IPS-15b (cell line): ENCODE measurements at regions not wholly inside any gene's neighbourhood (a gene's known extent, or its start where the extent isn't known, plus 50 kb on each side); places are given as distances from the start of the nearest gene placed in this dataset.
"Not testable (repeated sequence)": the region's sequence is repeated elsewhere in the genome, so short reads cannot be mapped to it uniquely, and the experiment has no call there.

Source experiments
- H3K27me3 ChIP-seq: one replicate; pipeline ENCODE4 v1.6.1; 2013; ENCODE audit warnings: low read length; ENCODE audit not compliant: control insufficient read depth, insufficient read depth
- H3K36me3 ChIP-seq: one replicate; pipeline ENCODE4 v1.6.1; 2013; ENCODE audit warnings: low read length; ENCODE audit not compliant: control insufficient read depth, insufficient read depth
- H3K4me1 ChIP-seq: one replicate; pipeline ENCODE4 v1.6.1; 2013; ENCODE audit warnings: mild to moderate bottlenecking, low read length; ENCODE audit not compliant: control insufficient read depth, insufficient read depth
- H3K4me3 ChIP-seq: one replicate; pipeline ENCODE4 v1.5.1; 2013; ENCODE audit warnings: low read depth, low read length
- H3K9ac ChIP-seq: one replicate; pipeline ENCODE4 v1.6.1; 2013; ENCODE audit warnings: low read depth, mild to moderate bottlenecking, low read length
- H3K9me3 ChIP-seq: one replicate; pipeline ENCODE4 v1.6.1; 2013; ENCODE audit warnings: mild to moderate bottlenecking, low read length; ENCODE audit not compliant: control insufficient read depth, insufficient read depth

DNA sequence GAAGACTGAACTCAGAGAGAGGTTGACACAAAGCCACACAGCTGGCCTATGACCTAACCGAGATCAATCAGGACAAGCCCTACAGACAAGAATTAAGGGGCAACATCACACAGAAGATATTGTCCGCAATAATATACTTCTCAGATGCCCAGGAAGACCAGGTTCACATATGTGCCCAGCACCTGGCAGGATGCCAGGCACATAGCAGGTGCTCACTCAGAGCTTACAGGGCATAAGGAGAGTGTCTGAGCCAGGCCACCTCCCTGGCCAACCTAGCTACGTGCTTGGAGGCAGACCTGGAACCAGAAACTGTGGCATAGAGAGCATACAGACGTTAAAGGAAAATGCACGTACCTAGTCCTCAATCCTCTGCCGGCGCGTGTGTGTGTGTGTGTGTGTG, 87.0 kb upstream of the LRFN2 start:
- H3K4me1 ChIP-seq = peaks cover 3% of the 10 kb centered on the region
- no peak overlapping the region for H3K4me3 ChIP-seq
- no peak overlapping the region for H3K9ac ChIP-seq
- H3K36me3 ChIP-seq = no peaks in the 10 kb centered on the region
- H3K9me3 ChIP-seq = no peaks in the 10 kb centered on the region
- H3K27me3 ChIP-seq = no peaks in the 10 kb centered on the region

DNA sequence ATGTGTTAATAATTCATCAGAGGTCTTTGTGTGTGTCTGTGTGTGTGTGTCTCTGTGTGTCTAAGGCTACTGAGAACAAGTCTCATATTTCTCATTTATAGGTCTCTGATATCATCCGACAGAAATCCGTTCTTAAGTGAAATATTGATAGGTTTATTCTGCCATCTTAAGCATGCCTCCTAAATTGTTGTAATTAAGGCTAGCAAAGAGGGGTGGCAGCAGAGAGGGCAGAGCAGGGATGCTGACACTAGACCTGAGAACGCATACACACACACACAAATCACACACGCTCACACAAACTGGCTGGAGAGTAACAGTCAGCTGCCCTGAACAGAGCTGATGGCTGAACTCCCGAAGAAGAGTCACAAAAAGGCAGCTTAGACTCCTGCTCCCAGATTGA, 84.9 kb upstream of the LRFN2 start:
- Histone ChIP-seq H3K4me1 (peaks cover 3% of the 10 kb centered on the region), H3K27me3 (no peaks in the 10 kb centered on the region), H3K9me3 (no peaks in the 10 kb centered on the region), H3K4me3 (no peak overlapping the region), H3K36me3 (no peaks in the 10 kb centered on the region), H3K9ac (no peak overlapping the region)

- Histone ChIP-seq H3K9ac (no peak overlapping the region), H3K4me3 (no peak overlapping the region), H3K4me1 (peaks cover 3% of the 10 kb centered on the region), H3K36me3 (no peaks in the 10 kb centered on the region), H3K9me3 (no peaks in the 10 kb centered on the region), H3K27me3 (no peaks in the 10 kb centered on the region)
Measured at GRCh38 chr6:40671694-40672050, 84.5 kb upstream of the LRFN2 start.

- peaks cover 3% of the 10 kb centered on the region for H3K4me1 ChIP-seq
- no peak overlapping the region for H3K4me3 ChIP-seq
- no peak overlapping the region for H3K9ac ChIP-seq
- H3K27me3 ChIP-seq = no peaks in the 10 kb centered on the region
- H3K9me3 ChIP-seq = no peaks in the 10 kb centered on the region
- H3K36me3 ChIP-seq = no peaks in the 10 kb centered on the region
Measured at GRCh38 chr6:40671001-40671693, 84.0 kb upstream of the LRFN2 start.

GRCh38 chr6:40669343-40669742, 82.2 kb upstream of the LRFN2 start:
- peaks cover 6% of the 10 kb centered on the region for H3K9me3 ChIP-seq
- no peak overlapping the region for H3K4me3 ChIP-seq
- no peak overlapping the region for H3K9ac ChIP-seq
- no peaks in the 10 kb centered on the region for H3K36me3 ChIP-seq
- H3K4me1 ChIP-seq = peaks cover 3% of the 10 kb centered on the region
- no peaks in the 10 kb centered on the region for H3K27me3 ChIP-seq

GRCh38 chr6:40668203-40668602, 81.0 kb upstream of the LRFN2 start:
- peaks cover 3% of the 10 kb centered on the region for H3K4me1 ChIP-seq
- no peaks in the 10 kb centered on the region for H3K36me3 ChIP-seq
- no peak overlapping the region for H3K4me3 ChIP-seq
- peaks cover 6% of the 10 kb centered on the region for H3K9me3 ChIP-seq
- no peak overlapping the region for H3K9ac ChIP-seq
- no peaks in the 10 kb centered on the region for H3K27me3 ChIP-seq

- H3K9me3 ChIP-seq = peaks cover 6% of the 10 kb centered on the region
- no peak overlapping the region for H3K9ac ChIP-seq
- no peak overlapping the region for H3K4me3 ChIP-seq
- H3K4me1 ChIP-seq = no peaks in the 10 kb centered on the region
- no peaks in the 10 kb centered on the region for H3K36me3 ChIP-seq
- no peaks in the 10 kb centered on the region for H3K27me3 ChIP-seq
Measured at GRCh38 chr6:40666530-40666929, 79.4 kb upstream of the LRFN2 start.

DNA sequence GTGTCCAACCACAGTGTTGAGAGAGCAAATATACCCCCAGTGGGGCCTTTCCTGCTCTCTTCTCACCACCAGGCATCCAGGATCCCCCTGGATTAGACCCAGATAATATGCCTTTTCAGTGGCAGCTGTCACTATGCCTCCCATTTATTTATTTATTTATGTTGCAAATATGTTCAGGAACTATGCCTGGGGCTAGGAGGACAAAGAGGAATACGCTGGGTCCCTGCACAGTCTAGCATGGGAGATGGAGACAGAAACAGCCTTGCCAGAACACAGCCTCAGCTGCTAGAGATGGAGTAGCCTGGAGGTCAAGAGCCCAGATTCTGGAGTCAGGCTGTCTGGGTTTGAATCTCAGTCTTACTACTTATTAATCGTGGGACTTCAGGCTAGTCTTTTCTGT, 74.6 kb upstream of the LRFN2 start:
- H3K9me3 ChIP-seq = peaks cover 6% of the 10 kb centered on the region
- no peaks in the 10 kb centered on the region for H3K4me1 ChIP-seq

DNA sequence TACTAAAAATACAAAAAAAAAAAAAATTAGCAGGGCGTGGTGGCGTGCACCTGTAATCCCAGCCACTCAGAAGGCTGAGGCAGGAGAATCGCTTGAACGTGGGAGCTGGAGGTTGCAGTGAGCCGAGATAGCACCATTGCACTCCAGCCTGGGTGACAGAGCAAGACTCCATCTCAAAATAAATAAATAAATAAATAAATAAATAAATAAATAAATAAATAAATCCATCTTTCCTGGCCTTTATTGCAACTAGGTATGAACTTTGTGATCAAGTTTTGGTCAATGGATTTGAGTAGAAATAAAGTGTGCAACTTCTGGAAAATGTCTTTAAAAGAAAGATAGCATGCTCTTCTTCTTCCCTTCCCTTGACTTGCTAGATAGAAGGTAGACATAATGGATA, 69.6 kb upstream of the LRFN2 start:
- H3K9ac ChIP-seq, H3K36me3 ChIP-seq, H3K4me3 ChIP-seq, H3K27me3 ChIP-seq, H3K9me3 ChIP-seq, H3K4me1 ChIP-seq: not testable (repeated sequence)

More for the DNA sequence above, 74.6 kb upstream of the LRFN2 start:
- no peak overlapping the region for H3K4me3 ChIP-seq
- no peaks in the 10 kb centered on the region for H3K36me3 ChIP-seq
- H3K9ac ChIP-seq = no peak overlapping the region
- H3K27me3 ChIP-seq = no peaks in the 10 kb centered on the region

DNA sequence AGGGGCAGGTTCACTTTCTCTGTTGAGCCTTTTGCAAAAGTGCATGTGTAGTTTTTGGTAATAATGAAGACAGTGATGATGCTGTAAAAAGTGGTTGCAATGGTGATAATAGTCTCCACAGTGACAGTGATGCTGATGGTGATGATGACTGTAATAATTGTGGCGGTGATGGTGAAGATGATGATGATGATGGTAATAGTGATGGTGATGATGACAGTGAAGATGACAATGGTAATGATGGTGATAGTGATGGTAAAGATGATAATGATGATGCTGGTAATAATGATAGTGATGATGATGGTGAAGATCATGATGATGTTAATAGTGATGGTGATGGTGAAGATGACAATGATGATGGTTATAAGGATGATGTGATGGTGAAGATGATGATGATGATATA, 67.7 kb upstream of the LRFN2 start:
- no peaks in the 10 kb centered on the region for H3K4me1 ChIP-seq
- peaks cover 2% of the 10 kb centered on the region for H3K27me3 ChIP-seq
- H3K36me3 ChIP-seq = no peaks in the 10 kb centered on the region
- H3K9ac ChIP-seq = no peak overlapping the region
- no peak overlapping the region for H3K4me3 ChIP-seq
- H3K9me3 ChIP-seq = no peaks in the 10 kb centered on the region

DNA sequence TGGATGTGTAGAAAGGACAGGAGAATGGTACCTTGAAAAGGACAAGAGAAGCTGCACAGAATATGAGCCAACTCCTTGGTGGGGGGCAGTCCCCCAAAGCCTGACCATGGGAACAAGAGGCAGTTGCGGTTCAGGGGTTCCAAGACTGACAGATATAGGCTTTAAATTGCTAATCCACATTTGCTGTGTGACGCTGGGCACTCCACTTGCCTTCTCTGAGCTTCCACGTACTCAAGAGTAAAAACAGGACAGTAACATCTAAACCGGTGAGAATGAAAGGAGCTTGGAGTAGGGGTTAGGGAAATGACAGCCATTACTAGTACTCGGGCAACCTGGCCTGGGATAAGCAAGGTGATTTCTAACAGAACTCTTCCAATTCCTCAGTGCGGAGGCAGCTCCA, 57.9 kb upstream of the LRFN2 start:
- Histone ChIP-seq H3K9me3 (no peaks in the 10 kb centered on the region), H3K27me3 (no peaks in the 10 kb centered on the region), H3K4me1 (peaks cover 9% of the 10 kb centered on the region), H3K36me3 (no peaks in the 10 kb centered on the region), H3K9ac (no peak overlapping the region), H3K4me3 (no peak overlapping the region)

DNA sequence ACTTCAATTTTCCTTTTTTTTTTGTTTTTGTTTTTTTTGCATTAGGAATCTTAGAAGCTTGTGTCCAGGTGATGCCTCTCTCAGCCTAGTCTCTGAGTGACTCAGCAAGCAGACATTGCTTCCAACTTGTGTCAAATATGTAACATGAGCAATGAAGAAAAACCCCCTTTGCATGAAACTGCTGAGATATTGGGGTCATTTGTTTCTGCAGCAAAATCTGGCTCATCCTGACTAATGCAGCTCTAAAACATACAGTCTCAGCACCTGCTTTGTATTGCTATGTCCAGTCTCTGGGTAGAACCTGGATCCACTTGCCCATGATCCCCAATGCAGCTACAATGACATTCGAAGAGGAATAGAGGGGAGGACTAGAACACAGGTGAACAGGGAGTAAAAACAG, 55.7 kb upstream of the LRFN2 start:
- H3K9me3 ChIP-seq = no peaks in the 10 kb centered on the region
- H3K4me3 ChIP-seq = no peak overlapping the region
- no peaks in the 10 kb centered on the region for H3K27me3 ChIP-seq
- no peaks in the 10 kb centered on the region for H3K4me1 ChIP-seq
- no peak overlapping the region for H3K9ac ChIP-seq
- H3K36me3 ChIP-seq = no peaks in the 10 kb centered on the region
